ENCODE measurements at regions not wholly inside any gene's neighbourhood (a gene's known extent, or its start where the extent isn't known, plus 50 kb on each side); places are given as distances from the start of the nearest gene placed in this dataset.
"Not testable (repeated sequence)": the region's sequence is repeated elsewhere in the genome, so short reads cannot be mapped to it uniquely, and the experiment has no call there.

DNA sequence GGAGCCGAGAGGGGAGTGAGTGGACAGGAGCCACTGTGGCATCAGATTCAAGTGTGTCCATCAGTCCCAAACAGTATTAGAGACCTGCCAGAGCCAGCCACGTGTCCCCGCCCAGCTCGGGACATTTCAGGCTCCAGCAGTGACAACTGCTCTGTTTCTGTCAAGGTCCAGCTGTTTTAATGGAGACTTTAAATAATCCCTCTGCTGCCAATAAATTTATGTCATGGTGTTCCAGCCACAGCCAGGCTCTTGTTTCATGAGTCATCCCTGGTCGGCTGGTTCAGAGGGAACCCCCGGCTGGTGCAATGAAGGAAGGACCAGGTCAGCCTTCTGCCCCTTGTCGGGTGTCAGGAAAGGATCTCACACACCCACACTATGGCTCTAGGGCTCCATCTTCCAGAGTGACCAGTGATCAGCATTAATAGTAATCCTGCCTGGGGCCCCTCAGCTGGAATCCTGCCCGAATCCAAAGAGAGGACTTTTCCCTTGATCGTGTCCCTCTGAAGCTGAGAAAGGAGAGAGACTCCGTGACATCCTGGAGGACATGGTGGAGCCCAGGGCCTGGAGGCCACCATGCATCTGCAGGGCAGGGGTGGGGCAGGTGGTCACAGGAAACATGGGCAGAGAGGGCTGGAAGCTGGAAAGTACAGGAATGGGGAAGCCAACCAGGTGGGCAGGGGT, 197.3 kb downstream of the MATN1 start:
- DNase-seq, result no peak

DNA sequence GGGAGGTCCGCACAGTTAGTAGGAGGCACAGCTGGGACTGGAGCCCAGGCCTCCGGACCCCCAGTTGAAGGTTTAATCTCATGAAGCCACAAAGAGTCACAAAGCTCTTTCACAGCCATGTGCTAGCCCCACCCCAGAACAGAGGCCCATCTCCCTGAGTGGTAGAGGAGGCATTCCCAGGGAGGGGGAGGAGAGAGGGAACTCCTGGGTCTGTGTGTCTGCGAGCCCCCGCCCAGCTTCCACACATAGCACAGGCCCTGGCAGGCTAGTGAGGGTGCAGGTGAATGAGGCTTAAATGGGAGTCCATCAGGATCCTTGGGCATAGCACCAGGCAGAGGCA, 197.8 kb downstream of the MATN1 start:
- DNase-seq, result no peak

DNA sequence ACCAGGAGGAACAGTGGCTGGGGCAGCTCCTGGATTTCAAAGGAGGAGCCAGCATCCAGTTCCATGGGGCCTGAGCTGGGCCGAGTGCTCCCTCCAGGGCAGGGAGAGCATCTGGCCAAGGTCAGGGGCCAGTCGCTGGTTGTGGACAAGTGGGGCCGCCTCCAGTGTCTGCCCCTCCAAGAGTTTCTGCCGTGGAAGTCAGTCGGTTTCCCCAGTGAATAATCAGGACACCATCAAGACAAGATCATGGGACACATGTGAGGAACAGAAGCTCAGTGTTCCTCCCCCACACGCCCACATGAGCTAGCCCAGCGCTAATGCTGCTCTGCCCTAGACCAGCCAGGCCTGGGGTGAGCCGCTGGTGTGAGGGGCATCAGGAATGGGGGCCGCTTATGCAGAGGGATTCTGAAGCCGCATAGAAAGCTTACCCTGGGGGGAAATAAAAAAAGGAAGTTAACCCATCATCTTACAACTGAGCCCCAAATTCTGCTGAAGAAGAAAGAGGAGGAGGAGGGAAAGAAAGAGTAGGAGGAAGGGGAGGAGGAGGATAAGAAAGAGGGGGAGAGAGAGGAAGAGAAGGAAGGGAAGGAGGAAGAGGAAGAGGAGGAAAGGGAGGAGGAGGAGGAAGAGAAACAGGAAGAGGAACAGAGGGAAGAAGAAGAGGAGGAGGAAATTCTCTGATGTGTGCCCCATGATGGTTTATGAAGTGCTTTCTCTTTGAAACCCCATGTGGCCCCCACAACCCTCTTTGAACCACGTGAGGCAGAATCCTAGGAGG, 198.4 kb downstream of the MATN1 start:
- DNase-seq, result no peak

DNA sequence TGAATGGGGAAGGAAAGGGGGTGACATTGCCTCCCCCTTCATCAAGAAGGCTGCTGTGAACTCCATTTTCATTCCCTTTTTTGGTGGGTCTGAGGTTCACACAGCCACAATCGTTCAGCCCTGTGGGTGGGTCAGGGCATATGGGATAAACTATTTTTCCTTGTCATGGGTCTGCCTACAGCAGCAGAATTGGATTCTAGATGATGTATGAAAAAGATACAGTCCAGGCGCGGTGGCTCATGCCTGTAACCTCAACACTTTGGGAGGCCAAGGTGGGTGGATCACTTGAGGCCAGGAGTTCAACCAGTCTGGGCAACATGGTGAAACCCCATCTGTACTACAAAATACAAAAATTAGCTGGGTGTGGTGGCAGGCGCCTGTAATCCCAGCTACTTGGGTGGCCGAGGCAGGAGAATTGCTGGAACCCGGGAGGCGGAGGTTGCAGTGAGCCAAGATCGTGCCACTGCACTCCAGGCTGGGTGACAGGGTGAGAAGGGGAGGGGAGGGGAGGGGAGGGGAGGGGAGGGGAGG, 199.3 kb downstream of the MATN1 start:
- DNase-seq, result not testable (repeated sequence)

DNA sequence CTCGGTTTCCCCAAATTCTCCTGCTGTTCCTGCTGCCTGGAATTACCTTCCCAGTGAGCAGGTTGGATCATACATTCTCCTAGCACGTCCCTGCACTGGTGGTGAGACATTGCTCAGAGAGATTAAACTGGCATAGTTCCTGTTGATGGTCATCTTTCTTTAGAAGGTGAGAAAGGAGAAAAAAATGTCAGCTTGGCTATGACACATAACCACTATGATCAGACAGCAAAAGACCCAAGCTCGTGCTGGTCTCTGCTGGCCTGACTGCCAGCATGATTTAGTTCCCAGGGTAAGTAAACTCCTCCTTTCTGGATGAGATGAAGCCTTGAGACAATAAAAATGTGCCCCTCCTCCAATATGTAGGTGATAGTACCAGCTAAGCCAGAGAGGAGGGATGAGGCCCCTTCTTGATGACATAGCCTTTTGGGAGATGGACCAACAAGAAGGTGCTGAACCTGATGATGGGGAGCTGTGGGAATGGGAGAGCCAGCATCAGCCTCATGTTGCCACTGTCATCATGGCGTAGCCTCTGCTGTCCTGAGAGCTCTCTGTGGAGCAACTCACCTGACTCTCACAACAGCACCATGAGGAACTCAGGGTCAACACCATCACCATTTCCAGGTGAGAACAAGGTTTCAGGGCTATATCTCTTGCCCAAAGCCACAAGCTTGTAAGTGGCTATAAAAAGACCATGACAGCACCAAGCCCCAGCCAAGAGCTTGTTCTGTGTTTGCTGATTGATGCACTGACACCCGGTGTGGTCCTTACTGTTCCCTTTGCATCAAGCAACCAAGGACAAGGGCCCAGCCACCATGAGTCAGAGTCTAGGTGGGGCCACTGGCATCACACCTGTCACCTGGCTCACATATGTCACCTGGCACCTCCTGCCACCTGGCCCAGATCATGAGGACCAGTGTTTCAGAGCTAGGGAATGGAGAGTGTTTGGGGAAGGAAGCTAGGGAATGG, 200.0 kb downstream of the MATN1 start:
- DNase-seq, result no peak

DNA sequence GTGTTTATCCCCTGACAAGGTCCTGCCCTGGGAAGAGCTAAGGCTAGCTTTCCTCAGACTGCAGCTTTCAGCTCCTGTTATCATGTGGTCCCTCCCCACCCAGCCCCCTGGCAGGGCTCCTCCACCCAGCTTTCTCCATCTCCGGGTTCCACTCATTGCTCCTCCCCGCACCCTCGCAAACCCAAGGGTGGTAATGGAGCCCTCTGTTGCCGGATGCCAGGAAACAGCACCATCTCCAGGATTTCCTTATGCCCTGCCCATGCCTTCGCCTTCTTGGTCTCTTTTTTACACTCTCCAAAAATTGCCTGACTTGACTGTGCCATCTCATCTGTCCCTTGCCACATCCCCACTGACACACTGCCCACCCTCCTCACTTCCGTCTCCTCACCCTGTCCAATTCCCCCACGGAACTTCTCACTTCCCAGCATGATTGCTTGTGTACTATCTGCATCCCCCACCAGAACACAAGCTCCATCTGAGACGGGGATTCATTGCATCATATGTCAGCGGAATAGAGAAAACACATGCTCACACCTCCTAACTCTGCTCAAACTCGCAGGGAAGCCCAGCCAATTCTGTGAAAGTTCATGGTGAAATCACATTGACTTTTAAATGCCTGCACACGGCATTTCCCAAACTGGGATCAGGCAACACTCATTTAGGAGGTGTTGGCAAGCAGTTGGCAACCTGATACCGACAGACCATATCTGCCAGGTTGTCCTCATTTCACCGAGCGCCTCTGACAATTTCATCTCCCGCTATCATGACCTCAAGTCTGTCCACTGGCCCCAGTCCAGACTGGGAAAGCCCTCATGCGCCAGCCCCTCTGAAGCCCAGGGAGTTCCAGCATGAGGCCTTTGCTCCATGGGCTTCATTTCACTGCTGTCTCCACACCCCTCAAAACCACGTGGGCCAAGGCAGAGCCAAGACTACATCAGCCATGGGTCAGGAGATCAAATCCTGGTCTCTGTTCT, 201.1 kb downstream of the MATN1 start:
- no peak for DNase-seq

DNA sequence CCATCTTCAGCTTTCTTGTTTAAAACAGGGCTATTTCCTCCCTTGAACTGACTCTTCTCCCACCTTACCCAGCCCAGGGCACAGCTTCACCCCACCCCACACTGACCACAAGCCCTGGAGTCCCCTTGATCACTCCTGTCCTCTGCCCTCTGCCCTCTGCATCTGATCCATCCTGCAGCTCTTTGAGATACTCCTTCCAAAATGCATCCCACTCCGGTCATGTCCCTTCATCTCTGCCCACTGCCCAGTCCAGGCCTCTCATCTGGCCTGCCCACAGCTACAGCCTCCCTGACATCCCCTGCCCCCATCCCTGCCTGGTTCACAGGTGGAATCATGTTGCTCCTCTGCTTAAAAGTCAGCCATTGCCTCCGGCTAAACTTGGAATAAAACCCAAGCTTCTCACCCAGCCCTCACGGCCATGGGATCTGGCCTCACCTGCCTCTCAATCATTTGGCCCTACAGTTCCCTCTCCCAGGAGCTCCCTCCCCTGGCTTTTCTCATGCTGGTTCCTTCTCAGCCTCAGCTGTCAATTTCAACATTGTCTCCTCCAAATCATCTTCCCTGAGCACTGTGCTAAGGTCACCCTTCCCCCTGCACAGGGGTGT, 202.0 kb downstream of the MATN1 start:
- DNase-seq, result no peak

DNA sequence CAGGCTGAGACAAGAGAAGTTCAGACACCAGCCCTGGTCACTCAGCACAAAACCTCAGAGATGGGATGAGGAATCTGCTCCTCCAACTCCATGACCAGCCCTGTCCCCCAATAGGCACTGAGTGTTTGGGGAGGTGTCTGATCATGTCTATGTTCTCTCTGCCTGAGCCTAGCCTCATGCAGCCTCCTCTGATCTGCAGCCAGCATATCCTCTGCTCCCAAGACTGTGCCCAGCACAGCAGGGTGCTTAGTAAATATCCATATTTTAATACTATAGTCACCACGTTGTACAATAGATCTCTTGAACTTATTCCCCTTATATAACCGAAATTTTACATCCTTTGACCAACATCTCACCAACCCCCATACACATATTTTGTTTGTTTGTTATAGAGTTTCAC, 202.9 kb downstream of the MATN1 start:
- no peak for DNase-seq

DNA sequence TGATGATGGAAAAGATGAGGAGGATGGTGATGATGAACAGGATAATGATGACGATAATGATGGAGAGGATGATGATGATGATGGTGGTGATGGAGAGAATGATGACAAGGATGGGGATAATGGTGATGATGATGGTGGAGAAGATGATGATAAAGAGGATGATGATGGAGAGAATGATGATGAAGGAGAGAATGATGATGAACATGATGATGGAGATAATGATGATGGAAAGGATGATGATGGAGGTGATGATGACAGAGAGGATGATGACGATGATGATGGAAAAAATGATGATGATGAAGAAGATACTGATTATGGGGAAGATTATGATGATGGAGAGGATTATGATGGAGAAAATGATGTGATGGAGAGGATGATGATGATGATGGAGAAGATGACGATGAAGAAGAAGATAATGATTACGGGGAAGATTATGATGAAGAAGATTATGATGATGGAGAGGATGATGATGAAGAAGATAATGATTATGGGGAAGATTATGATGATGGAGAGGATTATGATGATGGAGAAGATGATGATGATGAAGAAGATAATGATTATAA, 204.1 kb downstream of the MATN1 start:
- no peak for DNase-seq

DNA sequence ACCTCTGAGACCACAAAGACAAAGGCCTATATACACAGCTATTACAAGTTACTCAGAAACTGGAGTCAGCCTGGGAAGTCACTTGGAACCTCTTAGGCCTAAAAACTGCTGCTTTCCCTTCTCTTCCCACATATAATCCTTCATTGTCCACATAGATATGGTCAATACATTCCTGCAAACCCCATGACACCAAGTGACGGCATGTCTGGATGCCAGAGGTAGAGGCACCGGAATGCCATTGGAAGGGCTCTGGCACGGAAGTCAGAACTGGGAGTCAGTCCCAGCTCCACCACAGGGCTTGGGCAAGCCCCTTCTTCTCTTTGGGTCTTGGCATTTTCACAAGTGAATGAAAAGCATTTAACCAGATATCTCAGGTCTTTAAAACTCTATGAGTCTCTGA, 204.7 kb downstream of the MATN1 start:
- no peak for DNase-seq

DNA sequence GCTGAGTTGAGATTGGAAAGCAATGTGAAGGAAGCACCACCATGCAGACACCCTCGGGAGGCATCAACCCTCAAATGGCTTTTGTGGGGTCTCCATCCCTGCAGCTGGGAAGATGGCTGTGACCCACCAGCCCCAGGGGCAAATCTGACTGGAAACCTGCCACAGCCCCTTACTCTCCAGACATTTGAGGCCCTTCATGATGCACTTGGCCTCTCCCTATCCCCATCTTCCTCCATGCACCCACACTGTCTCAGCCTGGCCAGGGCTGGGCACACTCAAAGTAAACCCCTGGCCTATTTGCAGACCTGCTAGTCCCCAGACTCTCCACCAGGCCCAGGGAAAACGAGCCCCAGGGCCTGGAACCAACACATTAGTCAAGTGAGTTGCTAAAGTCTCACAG, 205.2 kb downstream of the MATN1 start:
- DNase-seq, result no peak

DNA sequence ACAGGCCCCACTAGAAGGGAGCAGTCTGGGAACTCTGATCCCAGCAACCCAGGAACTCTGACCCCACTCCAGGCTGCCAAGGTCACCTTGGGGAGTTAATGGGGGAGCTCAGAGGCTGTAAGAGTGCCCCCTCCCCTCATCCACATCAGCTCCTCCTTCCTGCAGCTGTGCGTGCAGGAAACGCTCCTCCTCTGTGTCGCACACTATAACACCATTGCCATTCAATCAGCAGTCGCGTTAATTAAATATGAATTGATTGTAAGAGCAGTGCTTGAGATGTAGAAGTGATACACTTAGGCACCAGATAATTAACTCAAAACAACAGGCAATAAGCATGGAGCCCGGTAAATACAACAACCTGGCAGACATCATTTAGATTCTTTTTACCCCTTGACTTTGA, 205.7 kb downstream of the MATN1 start:
- DNase-seq, result not testable (repeated sequence)

DNA sequence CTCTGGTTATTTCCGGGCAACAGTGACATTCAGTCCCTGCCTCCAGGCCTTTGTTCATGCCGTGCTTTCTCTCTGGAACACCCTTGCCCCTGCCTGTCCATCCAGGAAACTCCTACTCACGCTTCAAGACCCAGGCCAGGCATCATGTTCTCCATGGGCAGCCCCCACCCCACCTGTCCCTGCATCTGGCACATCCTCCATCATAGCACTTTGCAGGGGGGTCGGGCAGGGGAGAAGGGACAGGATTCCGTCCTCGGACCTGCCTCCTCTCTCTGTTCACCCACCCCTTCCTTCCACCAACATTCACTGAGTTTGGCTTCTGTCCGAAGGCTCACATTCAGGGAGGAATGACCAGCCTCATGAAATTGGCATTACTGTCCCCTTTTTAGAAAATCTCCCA, 206.1 kb downstream of the MATN1 start:
- not testable (repeated sequence) for DNase-seq

DNA sequence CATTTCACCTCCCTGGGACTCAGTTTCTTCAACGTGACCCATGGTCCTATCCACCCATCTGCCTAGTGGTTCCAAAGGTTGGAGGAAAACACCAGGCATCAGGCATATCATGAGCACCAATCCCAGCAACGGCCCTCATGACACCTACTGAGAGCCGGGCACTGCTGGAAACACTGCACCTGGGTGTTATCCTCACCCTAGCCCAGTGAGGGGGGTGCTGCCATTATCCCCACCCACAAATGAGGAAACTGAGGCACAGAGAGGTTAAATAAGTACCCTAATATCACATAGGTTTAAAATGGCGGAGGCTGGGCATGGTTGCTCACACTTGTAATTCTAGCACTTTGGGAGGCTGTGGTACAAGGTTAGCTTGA, 206.9 kb downstream of the MATN1 start:
- no peak for DNase-seq

DNA sequence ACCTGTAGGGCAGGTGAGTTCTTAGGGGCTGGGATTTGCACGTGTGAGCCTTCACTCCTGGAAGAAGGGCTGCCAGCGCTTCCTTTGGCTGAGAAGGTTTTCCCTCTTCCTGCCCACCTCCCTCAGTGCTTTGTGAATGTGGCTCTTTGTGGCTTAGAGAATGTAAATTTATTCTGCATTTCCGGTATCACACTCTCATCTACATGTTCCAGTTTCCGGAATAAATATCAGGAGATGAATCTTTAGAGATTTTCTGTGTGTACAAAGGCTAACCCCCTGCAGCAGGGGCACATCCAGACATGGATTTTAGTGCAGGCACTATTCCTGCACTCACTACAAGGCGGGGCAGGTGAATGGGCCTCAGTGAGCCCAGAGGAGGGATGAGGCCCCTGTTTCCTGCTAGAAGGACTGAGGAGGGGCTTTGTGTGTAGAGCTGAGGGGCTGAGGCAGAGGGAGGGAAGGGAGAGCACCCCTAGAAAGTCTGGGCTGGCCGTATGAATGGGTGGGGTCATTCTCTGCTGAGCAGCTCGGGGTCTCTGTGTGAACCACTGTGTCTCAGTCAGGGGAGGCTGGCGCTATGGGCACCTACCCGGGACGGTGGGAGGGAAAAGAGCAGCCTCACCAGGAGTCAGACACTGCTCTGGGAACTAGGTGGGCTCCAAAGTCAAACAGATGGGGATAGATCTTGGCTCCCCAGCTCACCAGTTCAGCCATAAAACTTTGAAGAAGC, 207.5 kb downstream of the MATN1 start:
- no peak for DNase-seq

DNA sequence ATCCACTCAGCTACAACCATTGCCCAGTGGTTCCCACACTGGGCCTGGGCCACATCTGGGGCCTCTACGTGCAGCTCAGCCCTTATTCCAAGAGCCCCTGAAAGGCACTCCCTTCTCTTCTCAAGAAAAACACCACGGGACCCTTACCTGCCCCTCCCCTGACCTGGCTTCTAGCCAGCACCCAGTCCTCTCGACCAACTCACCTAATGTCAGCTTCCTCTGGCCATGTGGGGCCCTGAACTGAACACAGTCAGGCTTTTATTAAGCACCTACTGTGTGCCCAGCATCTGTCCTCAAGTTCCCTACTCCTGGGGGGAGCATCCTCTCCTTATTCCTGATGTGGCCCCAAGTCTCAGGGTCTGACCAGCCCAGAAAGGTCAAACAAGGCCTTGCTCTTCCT, 208.4 kb downstream of the MATN1 start:
- no peak for DNase-seq

DNA sequence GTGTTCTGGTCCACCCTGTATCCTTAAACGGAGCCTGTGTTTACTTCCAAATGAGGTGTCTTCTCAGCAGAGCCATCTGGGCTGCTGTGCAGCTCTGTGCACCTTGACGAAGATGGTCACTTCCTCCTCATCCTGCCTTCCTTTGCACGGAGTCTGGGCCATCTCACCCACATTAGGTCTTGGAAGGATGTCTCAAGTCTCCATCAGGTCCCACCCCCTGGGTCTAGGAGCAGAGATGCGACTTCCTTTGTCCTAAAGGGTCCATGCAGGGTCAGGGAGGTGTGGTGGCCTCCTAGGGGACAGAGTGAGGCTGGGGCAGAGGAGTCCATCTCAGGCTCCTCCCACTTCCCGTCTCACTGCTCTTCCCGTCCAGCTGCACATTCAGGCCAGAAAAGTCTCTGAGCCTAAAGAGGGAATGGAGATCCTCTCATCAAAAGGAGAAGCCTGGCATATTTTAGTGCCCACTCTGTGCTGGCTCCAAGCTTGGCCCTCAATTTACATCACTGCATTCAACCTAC, 209.2 kb downstream of the MATN1 start:
- DNase-seq, result no peak

DNA sequence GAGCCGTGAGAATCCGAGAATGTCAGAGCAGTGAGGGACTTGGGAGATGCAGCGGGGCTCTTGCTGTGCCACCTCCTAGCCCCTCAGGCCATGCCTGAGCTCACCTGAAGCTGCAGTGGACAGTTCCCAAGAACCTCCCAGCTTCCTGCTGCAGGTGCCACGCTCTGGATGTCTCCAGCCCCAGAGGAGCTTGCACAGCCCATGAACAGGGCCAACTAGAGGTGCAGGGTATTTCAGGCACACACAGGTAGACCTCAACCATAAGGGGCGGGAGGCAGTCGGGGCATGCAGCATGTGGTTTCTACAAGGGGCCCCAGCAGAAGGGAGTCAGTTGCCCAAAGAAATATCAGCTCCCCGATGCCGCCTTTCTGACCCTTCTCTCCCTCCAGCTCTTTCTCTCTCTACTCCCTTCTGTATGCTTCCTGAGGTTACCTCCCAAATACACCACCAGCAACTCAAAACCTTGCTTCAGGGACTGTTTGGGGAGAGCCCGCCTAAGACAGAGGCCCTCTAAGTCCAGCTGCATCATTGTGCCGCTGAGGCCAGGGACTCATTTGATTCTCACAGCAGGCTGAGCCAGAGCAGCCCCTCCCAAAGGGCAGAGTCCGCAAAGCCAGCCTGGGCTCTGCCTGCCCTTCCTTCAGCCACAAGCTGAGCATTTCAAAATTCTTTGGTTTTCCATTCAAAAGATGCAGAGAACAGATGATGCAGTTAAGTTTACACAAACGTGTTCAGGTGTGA, 209.8 kb downstream of the MATN1 start:
- DNase-seq, result no peak

DNA sequence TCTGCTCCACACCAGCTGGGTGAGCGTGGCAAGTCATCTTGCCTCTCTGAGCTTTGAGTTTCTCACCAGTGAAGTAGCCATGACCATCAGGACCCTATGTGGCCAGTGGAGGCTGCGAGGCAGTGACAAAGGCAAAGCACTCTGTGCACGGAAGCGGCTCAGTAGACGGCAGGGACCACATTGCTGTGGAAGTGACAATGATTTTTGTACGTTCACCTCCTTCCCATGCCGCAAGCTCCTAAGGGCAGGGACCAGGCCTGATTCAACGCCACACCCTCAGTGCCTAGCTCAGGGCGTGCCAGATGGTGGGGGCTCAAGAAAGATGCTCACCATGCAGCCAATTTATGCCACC, 210.5 kb downstream of the MATN1 start:
- DNase-seq, result no peak

Measured in central memory CD4-positive, alpha-beta T cell (primary cell).